Suppressor macrophage (primary cell): ENCODE measurements at regions not wholly inside any gene's neighbourhood (a gene's known extent, or its start where the extent isn't known, plus 50 kb on each side); places are given as distances from the start of the nearest gene placed in this dataset.
"Not testable (repeated sequence)": the region's sequence is repeated elsewhere in the genome, so short reads cannot be mapped to it uniquely, and the experiment has no call there.

ENCODE experiments used
- DNase-seq, 4 experiments: peaks; one replicate each; pipeline ENCODE4 v3.0.0-alpha.2; 2020 to 2022

DNA sequence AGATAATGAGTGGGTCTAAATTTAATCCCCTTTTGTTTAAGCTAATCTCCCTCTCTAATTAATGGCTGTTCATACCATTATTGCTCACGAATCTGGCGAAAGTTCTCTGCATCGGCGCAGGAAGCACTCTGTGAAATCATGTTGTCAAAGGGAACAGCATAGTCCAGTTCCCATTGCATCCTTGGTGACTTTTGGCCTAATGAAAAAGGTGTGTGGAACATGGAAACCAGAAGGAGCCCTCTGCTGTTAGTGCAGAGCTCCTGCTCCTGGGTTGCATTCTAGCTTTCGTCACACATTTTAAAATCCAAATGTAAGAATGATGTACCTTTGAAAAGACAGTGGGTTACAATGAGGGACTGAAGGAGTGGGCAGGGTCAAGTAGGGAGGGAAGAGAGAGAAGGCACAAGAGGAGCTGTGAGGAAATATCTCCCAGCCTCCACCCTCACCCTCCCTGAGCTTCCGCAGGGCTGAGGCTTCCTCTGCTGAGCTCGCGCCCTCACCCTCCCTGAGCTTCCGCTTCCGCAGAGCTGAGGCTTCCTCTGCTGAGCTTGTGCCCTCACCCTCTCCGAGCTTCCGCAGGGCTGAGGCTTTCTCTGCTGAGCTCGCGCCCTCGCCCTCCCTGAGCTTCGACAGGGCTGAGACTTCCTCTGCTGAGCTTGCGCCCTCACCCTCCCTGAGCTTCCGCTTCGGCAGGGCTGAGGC is 754.3 kb upstream of the TPTE start:
- DNase-seq = not testable (repeated sequence)

DNA sequence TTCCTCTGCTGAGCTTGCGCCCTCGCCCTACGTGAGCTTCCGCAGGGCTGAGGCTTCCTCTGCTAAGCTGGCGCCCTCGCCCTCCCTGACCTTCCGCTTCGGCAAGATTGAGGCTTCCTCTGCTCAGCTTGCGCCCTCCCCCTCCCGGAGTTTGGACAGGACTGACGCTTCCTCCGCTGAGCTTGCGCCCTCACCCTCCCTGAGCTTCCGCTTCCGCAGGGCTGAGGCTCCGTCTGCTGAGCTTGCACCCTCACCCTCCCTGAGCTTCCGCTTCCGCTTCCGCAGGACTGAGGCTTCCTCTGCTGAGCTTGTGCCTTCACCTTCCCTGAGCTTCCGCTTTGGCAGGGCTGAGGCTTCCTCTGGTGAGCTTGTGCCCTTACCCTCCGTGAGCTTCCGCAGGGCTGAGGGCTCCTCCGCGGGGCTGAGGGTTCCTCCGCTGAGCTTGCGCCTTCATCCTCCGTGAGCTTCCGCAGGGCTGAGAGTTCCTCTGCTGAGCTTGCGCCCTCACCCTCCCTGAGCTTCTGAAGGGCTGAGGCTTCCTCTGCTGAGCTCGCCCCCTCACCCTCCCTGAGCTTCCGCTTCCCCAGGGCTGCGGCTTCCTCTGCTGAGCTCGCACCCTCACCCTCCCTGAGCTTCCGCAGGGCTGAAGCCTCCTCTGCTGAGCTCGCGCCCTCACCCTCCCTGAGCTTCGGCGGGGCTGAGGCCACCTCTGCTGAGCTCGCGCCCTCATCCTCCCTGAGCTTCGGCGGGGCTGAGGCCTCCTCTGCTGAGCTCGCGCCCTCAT is 753.6 kb upstream of the TPTE start:
- DNase-seq = no peak

DNA sequence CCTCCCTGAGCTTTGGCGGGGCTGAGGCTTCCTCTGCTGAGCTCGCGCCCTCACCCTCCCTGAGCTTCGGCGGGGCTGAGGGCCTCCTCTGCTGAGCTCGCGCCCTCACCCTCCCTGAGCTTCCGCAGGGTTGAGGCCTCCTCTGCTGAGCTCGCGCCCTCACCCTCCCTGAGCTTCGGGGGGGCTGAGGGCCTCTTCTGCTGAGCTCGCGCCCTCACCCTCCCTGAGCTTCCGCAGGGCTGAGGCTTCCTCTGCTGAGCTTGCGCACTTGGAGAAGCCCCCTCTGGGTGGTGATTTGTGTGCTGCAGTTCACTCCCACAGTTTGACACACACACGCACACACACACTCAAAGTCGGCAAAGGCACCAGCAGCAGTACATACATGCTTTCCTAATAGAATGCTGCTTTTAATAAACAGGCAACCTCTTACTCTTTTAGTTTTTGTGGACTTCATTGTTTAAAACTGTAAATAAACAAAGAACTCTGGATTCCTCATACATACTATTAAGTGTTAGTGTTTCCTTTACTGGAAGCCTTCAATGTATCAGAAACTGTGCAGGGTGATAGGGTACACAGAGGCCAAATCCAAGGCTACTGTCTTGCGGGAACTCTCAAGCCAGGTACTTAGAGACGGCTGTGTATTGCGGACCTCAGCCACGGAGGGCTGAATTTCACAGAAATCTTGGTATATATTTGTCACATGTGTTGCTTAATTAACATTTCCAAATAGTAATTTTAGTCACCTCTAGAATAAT is 752.8 kb upstream of the TPTE start:
- not testable (repeated sequence) for DNase-seq

DNA sequence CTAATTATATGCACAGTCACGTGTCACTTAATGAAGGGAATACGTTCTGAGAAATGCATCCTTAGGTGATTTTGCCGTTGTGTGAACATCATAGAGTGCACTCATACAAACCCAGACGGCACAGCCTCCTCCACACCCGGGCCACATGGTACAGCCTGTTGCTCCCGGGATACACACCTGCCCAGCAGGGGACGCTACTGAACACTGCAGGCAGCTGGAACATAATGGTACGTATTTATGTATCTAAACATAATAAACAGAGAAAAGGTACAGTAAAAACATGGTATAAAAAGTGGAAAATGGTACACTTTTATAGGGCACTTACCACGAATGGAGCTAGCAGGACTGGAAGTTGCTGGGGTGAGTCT is 752.3 kb upstream of the TPTE start:
- DNase-seq = not testable (repeated sequence)

DNA sequence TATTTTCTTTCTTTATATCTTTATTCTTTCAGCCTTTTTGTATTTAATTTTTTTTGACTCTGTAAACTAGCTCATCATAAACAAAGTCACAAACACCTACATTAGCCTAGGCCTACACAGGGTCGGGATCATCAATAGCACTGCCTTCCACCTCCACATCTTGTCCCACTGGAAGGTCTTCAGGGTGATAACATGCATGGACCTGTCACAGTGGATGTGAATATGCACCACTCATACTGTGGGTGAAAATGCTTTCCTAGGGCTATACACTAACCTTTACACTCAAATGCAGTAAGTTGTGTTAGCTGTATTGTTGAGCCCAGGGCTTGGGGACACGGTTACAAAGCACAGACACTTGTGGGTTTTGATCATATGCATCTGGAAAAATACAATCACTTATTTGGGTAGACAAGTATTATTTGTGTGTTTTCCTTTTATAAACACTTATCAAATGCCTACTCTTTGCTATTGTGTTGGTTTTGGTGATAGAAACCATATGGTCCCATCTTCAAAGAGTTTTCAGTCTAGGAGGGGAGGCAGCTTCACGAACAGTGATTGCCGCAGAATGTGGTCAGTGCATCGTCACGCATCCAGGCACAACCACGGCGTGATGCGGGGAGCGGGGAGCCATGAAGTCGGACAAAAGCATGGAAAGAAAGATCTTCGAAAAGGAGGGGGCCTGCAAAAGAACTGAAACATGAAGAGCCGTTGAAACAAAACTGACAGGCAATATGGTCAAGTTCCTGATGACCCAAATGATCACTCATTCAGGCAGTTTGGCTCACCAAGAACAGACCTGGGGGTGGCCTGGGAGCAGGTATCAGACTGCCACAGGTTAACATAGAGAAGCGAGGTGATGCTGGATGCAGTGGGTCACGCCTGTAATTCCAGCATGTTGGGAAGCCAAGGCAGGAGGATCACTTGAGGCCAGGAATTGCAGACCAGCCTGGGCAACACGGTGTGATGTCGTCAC is 751.4 kb upstream of the TPTE start:
- not testable (repeated sequence) for DNase-seq

DNA sequence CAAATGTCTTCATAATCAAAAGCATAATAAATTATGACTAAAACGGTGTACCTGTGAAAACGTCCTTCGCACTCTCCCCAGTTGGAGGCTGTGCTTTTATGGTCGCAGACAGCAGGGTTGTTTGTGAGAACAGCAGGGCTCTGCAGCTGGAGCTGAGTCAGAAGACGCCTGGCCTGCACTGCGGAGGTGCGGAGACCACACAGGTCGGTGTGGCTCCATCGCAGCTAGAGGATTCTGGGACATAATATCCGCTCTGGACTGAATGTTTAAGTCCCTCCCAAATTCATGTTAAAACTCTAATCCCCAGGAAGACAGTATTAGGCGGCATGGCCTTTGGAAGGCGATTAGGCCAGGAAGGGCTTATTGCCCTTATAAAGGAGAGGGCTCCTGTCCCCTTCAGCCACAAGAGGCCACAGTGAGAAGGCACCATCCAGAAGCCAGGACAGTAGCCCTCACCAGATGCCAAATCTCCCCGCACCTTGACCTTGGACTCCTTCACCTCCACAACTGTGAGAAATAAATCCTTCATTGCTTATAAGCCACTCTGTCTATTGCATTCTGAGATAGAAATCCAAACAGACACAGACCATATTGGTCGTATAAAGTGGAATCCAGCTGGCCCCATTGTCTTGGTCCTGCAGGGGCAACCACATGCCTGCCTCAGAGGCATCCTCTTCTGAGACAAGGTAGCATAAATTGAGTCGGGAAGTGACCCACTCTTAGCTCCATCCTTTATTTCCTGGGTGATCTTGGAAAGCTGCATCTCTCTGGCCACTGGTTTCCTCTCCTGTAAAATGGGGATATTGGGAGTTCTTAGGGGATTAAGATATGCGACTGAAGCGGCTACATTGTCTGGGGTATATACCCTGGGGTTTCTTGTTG is 749.7 kb upstream of the TPTE start:
- not testable (repeated sequence) for DNase-seq

DNA sequence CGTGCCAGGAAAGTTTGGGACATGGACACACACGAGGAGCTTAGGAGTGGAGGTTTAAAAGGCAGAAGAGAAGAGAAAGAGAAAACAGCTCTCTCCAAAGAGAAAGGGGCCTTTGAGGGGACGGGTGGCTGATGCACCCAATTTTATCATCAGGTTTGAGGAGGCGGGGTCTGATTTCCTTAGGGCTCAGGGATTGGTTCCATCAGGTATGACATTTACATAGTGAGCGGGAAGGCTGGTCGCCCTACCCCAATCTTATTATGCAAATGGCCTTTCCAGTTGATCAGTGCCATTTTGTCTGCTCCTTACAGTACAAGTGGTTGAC is 749.1 kb upstream of the TPTE start:
- DNase-seq = no peak

DNA sequence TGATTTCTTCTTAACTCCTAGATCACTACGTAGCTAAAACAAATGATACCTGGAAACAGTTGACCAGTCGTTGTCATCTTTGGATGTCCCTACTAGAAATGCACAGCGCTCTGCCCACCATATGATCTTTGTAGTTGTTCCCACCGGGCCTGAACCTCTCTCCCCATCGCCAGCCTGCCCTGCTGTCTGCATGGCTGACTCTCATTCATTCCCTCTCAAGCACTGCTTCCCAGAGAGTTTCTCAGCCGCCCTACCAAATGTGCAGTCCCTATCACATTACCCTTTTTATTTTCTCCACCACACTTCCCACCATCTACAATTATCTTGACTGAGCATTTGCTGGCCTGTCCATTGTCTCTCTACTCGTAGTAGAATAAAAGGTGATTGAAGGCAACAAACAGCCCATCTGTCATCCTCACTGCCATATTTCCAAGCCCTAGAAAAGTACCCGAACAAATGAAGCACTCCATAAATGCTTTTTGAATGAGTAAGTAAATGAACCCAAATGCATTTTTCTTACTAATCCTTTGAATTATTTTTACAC is 748.4 kb upstream of the TPTE start:
- not testable (repeated sequence) for DNase-seq

DNA sequence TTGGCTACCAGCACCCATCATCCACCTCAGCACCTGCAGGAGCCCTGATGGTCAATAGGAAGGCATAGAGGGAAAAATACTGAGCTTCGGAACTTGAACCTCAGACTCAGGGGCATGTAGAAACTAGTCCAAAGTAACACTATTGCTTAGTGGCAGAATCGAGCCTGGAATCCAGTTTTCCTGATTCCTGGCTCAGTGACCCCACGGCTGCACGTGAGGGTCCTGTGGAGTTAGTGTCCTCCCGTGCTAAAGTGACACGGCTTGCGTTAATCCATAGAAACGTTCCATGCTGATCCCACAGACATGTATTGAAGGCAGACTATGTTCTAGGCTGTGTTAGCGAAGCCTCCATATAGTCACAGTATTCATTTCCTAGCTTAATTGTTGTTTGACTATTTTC is 747.0 kb upstream of the TPTE start:
- DNase-seq = no peak

DNA sequence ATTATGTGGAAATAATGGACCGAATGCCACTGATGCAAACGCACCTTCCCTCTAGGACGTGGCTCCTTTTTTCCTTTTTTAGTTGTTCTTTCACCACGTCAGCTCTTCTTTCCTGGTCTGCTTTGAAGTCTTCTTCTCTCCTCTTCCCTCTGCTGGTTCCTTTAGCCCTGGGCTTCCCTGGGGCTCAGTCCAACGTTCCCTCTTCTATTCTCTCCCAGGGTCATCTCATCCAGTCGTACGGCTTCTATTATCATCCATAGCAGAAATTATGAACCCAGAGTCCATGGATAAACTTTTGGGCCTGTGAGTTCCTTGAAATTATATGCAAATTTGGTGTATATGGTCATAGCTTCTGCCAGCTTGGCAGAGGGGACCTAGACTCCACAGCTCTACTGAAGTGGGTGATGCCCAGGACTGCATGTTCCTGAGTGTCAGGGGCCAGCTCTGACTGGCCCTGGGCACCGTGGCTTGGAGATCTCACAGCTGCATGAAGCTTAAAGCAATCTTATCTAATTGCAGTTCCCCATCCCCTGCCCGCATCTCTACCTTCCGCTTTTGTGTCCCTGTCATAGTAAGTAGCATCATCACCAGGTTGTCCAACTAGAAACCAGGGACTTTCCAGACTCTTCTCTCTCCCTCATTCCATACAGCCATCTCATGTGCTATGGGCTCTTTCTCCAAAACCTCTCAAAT is 746.3 kb upstream of the TPTE start:
- not testable (repeated sequence) for DNase-seq

DNA sequence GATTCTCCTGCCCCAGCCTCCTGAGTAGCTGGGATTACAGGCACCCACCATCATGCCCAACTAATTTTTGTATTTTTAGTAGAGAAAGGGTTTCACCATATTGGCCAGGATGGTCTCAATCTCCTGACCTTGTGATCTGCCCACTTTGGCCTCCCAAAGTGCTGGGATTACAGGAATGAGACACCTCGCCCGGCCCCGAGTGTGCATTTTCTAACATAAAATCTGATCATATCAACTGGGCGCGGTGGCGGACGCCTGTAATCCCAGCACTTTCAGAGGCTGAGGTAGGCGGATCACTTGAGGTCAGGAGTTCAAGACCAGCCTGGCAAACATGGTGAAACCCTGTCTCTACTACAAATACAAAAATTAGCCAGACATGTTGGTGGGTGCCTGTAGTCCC is 745.5 kb upstream of the TPTE start:
- DNase-seq = not testable (repeated sequence)

DNA sequence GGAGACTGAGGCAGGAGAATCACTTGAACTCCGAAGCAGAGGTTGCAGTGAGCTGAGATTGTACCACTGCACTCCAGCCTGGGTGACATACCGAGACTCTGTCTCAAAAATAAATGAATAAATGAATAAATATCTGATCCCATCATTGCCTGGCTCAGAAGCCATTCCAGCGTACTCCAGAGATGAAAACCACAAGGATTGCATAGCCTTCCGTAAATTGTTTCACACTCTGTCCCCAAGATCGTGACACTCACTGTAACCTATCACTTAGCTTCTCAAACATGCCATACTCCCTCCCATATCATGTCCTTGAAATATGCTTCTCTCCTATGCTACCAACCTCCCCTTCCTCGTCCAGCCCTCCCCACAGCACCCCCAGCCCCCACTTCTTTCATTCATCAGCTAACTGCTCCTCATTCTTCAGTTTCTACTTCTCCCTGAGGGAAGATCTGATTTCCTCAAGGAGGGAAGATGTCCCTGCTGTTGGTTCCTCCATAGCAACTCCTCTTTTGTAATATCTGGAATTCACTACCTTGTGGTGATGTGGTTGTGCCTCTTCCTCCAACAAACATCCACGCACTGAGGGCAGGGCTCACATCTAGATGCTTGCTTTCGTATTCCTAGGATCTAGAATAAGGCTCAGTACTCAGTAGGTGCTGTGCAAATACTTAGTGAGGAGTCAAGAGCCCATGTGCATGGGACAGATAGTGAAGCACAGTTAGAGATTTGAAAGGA is 744.9 kb upstream of the TPTE start:
- not testable (repeated sequence) for DNase-seq

DNA sequence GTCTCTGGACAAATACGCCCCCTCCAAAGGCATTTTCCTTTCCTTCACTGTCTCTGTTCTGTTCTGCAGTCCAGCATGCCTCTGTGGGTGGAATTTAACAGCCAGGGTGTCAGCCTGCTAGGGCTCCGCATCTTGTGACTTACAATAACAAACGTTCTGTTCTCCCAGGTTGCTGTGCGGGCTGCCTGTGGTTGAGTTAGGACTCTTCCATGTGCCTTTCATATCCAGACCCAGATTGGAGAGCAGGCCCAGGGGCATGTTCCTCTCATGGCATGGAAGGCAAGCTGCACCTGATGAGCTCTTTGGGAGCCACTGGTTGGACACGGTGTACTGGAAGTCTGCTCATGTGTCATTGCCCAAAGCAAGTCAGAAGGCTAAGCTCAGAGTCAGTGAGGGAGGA is 742.8 kb upstream of the TPTE start:
- DNase-seq = not testable (repeated sequence)

DNA sequence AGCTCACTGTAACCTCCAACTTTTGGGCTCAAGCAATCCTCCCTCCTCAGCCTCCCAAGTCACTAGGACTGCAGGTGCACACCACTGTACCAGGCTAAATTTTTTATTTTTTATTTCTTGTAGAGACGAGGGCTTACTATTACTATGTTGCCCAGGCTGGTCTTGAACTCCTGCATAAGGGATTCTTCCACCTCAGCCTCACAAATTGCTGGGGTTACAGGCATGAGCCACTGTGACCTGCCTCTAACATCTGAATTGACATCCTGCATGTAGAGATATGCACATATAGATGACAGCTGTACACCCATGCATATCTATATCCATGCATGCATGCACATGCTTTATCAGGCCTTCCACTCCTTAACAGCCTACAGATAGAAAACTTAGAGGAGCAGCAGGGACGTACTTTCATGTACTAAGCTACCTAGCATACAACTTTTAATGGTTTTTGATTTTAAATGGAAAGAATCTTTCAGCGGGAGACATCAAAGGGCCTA is 740.9 kb upstream of the TPTE start:
- no peak for DNase-seq

DNA sequence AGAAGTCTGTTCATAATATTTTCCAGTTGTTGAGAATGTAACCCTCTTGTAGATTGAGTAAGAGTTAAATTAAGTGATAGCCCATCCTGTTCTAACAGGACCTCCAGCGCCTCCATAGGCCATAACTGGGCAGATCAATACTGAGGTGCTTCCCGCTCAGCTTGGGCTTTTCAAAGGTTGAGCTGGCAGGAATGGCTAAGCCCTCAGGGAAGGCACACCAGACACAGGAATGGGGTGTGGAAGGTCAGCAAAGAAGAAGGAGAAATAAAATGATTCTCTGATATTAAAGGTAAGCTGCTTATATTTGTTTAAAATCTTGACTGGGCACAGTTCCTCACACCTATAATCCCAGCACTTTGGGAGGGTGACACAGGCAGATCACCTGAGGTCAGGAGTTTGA is 737.8 kb upstream of the TPTE start:
- DNase-seq = not testable (repeated sequence)

DNA sequence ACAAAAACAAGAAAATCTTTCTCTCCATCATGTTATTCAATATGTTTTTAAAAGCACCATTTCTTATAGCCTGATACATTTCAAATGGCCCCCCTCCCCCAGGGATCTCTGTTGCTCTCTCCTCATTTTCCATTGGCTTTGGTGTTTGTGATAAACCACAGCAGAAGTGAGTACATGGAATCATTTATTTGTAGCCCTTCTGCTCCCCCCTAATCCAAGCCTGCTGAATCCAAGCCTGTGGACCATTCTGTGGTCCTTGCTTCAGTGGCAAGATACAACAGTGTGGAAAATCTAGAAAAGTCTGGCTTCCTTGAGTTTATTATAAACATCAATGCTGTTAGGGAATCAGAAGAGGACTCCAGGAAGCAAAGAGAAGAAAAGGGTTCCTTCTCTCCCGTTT is 737.2 kb upstream of the TPTE start:
- DNase-seq = not testable (repeated sequence)

DNA sequence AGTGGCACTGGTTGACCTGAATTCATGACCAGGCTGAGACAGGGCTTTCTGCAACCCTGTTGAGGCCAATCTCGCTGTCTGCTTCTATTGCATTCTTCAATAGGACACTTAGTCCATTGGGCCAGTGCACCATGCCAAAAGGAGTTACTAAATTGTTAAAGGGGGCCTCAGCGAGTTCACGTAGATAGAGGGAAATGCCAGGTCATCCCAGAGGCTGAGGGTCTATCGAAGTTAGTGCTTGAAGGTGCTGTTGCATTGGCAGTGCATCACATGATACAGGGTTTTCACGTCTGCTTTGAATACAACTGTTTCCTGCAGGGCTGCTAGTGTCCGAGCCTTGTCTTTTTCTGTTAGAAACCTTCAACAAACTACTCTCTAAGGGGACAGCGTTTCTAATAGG is 735.3 kb upstream of the TPTE start:
- DNase-seq = not testable (repeated sequence)

DNA sequence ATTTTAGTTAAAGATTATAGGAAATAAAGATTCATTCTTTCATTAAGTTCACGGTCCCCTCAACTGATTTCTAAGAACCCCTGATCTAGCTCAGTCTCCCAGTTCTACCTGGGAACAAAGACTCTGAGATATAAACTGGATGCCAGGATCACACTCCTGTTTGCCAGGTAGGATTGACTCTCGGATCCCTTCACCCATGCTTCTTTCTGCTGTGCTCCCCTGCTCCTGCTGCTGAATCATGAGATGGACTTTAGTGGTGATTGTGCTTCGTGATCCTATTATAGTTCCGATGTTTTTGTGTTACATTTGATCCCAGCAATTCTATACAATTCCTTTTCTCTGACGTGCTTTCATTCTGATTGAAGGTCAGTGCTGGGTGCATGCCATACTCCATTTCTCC is 733.1 kb upstream of the TPTE start:
- DNase-seq = not testable (repeated sequence)

DNA sequence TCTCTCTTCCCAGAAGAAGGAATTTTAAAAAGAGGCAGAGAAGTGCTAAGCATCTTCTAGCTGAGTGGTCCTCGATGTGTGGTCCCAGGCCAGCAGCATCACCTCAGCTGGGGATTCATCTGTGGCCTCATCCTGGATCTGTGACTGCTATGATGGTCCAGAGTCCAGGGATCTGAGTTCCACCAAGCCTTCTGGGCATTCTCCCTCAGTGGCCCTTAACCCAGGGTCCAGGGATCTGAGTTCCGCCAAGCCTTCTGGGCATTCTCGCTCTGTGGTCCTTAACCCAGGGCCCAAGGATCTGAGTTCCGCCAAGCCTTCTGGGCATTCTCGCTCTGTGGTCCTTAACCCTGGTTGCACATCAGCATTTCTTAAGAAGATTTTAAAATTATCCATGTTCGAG is 731.0 kb upstream of the TPTE start:
- not testable (repeated sequence) for DNase-seq
